Sigmoid colon (tissue), 4 donors: ENCODE measurements at regions not wholly inside any gene's neighbourhood (a gene's known extent, or its start where the extent isn't known, plus 50 kb on each side); places are given as distances from the start of the nearest gene placed in this dataset.

ENCODE experiments used
- CTCF ChIP-seq, 4 experiments: fragments of 450-650 bp in 3 of 4; fragments of 200-600 bp in 1 of 4; IDR thresholded peaks; one replicate each; pipeline ENCODE4 v1.5.1; 2016 to 2019; ENCODE audit warnings: antibody characterized with exemption in 4 of 4, mild to moderate bottlenecking in 3 of 4, moderate library complexity in 2 of 4
- EP300 ChIP-seq, 4 donors: sonication (generic); formaldehyde crosslinking; IDR thresholded peaks; one replicate each; pipeline ENCODE4 v1.6.1; 2017; ENCODE audit warnings: antibody characterized with exemption in 4 of 4
- POLR2A ChIP-seq, 2 donors: fragments of 450-650 bp; IDR thresholded peaks; one replicate each; pipeline ENCODE4 v1.6.1; 2016; ENCODE audit warnings: antibody characterized with exemption in 2 of 2, mild to moderate bottlenecking in 2 of 2, moderate library complexity in 2 of 2
- POLR2AphosphoS5 ChIP-seq, 4 donors: sonication (generic); formaldehyde crosslinking; IDR thresholded peaks; one replicate each; pipeline ENCODE4 v1.6.1; 2017; ENCODE audit warnings: antibody characterized with exemption in 4 of 4

DNA sequence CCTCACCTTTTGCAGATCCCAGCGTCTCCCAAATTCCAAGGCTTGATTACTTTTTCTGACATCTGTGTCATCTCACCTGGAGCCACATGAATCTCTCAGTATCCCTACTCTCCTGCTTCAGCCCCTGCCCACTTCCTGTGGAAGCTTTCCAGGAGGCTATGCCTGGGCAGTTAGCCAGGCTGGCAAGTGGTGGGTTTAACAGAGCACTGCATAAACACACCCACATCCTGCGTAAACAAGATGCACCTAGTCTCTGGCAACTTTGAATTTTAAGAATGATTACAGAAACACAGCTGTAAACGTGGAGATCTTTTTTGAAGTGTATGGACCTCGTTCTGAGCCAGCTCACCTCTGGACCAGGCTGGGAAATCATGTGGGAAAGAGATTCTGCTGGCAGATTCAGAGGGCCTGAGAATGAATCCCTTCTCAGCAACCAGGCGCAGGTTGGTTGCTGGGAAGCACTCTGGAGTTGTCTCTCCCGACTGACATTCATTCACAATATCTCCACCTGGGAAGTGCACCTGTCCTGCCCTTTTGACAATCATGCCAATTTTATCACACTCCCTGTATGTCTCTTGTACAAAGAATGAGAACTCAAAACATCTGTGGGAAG lies 55.7 kb upstream of the FANCC start:
- TF ChIP-seq CTCF (IDR thresholded peaks at IDR 0.05), result no peak
- TF ChIP-seq POLR2AphosphoS5 (IDR thresholded peaks at IDR 0.05), result no peak
- TF ChIP-seq EP300 (IDR thresholded peaks at IDR 0.05), result no peak
- TF ChIP-seq POLR2A (IDR thresholded peaks at IDR 0.05), result no peak
